ENCODE measurements at regions not wholly inside any gene's neighbourhood (a gene's known extent, or its start where the extent isn't known, plus 50 kb on each side); places are given as distances from the start of the nearest gene placed in this dataset.

GRCh38 chr3:90087703-90088102, 980.3 kb downstream of the EPHA3 start:
- Histone ChIP-seq H3K4me2 (ENCODE audit: insufficient read depth, low read length) (no peak overlapping the region), H4K20me1 (replicated peaks; ENCODE audit: control insufficient read depth, extremely low read depth, insufficient read depth, low read length) (no peaks in the 10 kb centered on the region), H3K9ac (replicated peaks; ENCODE audit: extremely low read depth, insufficient read depth, low read length) (no peak overlapping the region), H3K27ac (ENCODE audit: insufficient read depth, low read depth, low read length) (no peak overlapping the region), H3K27me3 (ENCODE audit: control insufficient read depth in 2 of 2, insufficient read depth in 2 of 2, low read length in 2 of 2) (no peaks in the 10 kb centered on the region), H3K36me3 (ENCODE audit: control insufficient read depth in 2 of 2, extremely low read depth in 1 of 2, insufficient read depth in 2 of 2, low read length in 2 of 2) (no peaks in the 10 kb centered on the region), H3K9me3 (replicated peaks; ENCODE audit: control insufficient read depth, insufficient read depth, low read length) (no peaks in the 10 kb centered on the region), H3K79me2 (ENCODE audit: control insufficient read depth, insufficient read depth, low read length) (no peaks in the 10 kb centered on the region), H3K4me3 (replicated peaks in 1 of 3; ENCODE audit: insufficient read depth in 1 of 3, low read depth in 1 of 3, low read length in 3 of 3) (no peak overlapping the region), H2AFZ (ENCODE audit: low read depth, low read length) (no peak overlapping the region), H3K9me1 (replicated peaks; ENCODE audit: control insufficient read depth, extremely low read depth, insufficient read depth, low read length) (no peaks in the 10 kb centered on the region), H3K4me1 (ENCODE audit: control insufficient read depth, extremely low read depth, insufficient read depth, low read length) (no peaks in the 10 kb centered on the region)
- intact Hi-C loops (cut with micrococcal nuclease), result no loop called here
- ChIA-PET CTCF (no interaction called here), POLR2A (no interaction called here)
- dilution Hi-C loops (cut with MboI; ENCODE audit: extremely low pct_ligation_motif_present, low sequenced_read_pairs), result no loop called here
- DNase-seq (ENCODE audit: low read depth, low spot score) (no peak), FAIRE-seq (no peak)
- TF ChIP-seq FOS (IDR thresholded peaks at IDR 0.05; ENCODE audit: borderline replicate concordance, insufficient read depth, low read length), result no peak
- TF ChIP-seq MYC (IDR thresholded peaks at IDR 0.05; ENCODE audit: low read depth, low read length), result no peak
- no peak for TF ChIP-seq JUN (IDR thresholded peaks at IDR 0.05; ENCODE audit: borderline replicate concordance, insufficient read depth, insufficient read length, low read depth)
- TF ChIP-seq MAX (IDR thresholded peaks at IDR 0.05; ENCODE audit: insufficient read depth, insufficient read length), result no peak
- no peak for TF ChIP-seq POLR2A (IDR thresholded peaks at IDR 0.05; ENCODE audit: low read depth, low read length)
- TF ChIP-seq POLR2AphosphoS5 (IDR thresholded peaks at IDR 0.05; ENCODE audit: insufficient read depth, low read depth, low read length), result no peak
- TF ChIP-seq EZH2 (IDR thresholded peaks at IDR 0.05; ENCODE audit: borderline replicate concordance, low read depth, low read length, severe bottlenecking), result no peak
- no peak for TF ChIP-seq GATA2 (IDR thresholded peaks at IDR 0.05; ENCODE audit: insufficient read depth, insufficient read length, low read depth, low read length)
- TF ChIP-seq CTCF (IDR thresholded peaks at IDR 0.05; ENCODE audit: extremely low read depth in 1 of 2, insufficient read depth in 1 of 2, low read depth in 1 of 2, low read length in 2 of 2), result no peak
- BruUV-seq (replicated peaks), result no TSS peak

All from endothelial cell of umbilical vein (primary cell).